HepG2 (cell line): ENCODE measurements at regions not wholly inside any gene's neighbourhood (a gene's known extent, or its start where the extent isn't known, plus 50 kb on each side); places are given as distances from the start of the nearest gene placed in this dataset.

Experiments used
- ATAC-seq: fragments of 200-7000 bp; cut with Tn5 transposase; 3 replicates; pipeline ENCODE4 v1.9.1; 2020; ENCODE audit warnings: mild to moderate bottlenecking, moderate library complexity
- BruUV-seq: library from RNA; stranded (reverse); fragments of 400-500 nt; replicated peaks from 2 replicates; lab custom pipeline; 2021; lab: Mats Ljungman, UMichigan
- CTCF ChIA-PET: fragments of 300-600 bp; formaldehyde crosslinking; extraction: SDS; loops from one replicate; lab custom pipeline; 2021; ENCODE audit warnings: low total read pairs, inconsistent platforms, low intra/inter-chr PET ratio; lab: Yijun Ruan, JAX
- POLR2A ChIA-PET: fragments of 350-600 bp; sonication (Branson Sonifier 250); formaldehyde crosslinking; loops from one replicate; lab custom pipeline; 2020; ENCODE audit warnings: antibody characterized with exemption, inconsistent platforms; lab: Yijun Ruan, JAX
- DNase-seq: peaks from one replicate; pipeline ENCODE4 v3.0.0-alpha.2; 2015; ENCODE audit warnings: low spot score
- FAIRE-seq: peaks from 3 replicates; lab custom pipeline; 2011; peaks lifted over from hg19 to GRCh38; lab: Jason Lieb, UNC
- H2AFZ ChIP-seq: one replicate; pipeline ENCODE4 v1.6.1; 2011; ENCODE audit warnings: low read length, inconsistent platforms
- H3K27ac ChIP-seq: fragments of 300-600 bp; 3 replicates; pipeline ENCODE4 v1.8.0; 2011; ENCODE audit warnings: mixed run types, mild to moderate bottlenecking, mixed read lengths, low read length, inconsistent platforms; ENCODE audit not compliant: insufficient read depth; ENCODE audit errors: extremely low read length
- H3K27me3 ChIP-seq, 2 experiments: fragments of 200-600 bp in 1 of 2; 2 replicates in 1 of 2; 3 replicates in 1 of 2; pipeline versions ENCODE4 v1.6.0 to v1.8.0; 2011; ENCODE audit warnings: low read length in 2 of 2, mild to moderate bottlenecking in 2 of 2, moderate library complexity in 2 of 2, inconsistent platforms in 1 of 2; ENCODE audit not compliant: insufficient read depth in 2 of 2, control insufficient read depth in 1 of 2
- H3K36me3 ChIP-seq, 2 experiments: fragments of 200-600 bp in 1 of 2; replicated peaks in 1 of 2; 2 replicates in 1 of 2; 3 replicates in 1 of 2; pipeline versions ENCODE4 v1.5.1 to v1.8.0; 2011; ENCODE audit warnings: low read length in 2 of 2, inconsistent platforms in 1 of 2; ENCODE audit not compliant: insufficient read depth in 2 of 2, control insufficient read depth in 1 of 2
- H3K4me1 ChIP-seq: 2 replicates; pipeline ENCODE4 v1.5.1; 2012; ENCODE audit warnings: low read length, inconsistent platforms; ENCODE audit not compliant: insufficient read depth
- H3K4me2 ChIP-seq: 2 replicates; pipeline ENCODE4 v1.6.0; 2011; ENCODE audit warnings: low read depth, low read length, inconsistent platforms
- H3K4me3 ChIP-seq, 3 experiments: fragments of 200-600 bp in 1 of 3; sonication (generic), shearing (Covaris generic) in 1 of 3; replicated peaks in 1 of 3; 2 replicates each; pipeline ENCODE4 v1.5.1; 2011 to 2016; ENCODE audit warnings: low read length in 3 of 3, inconsistent platforms in 2 of 3, low read depth in 2 of 3, mild to moderate bottlenecking in 2 of 3, control low read depth in 1 of 3, mixed read lengths in 1 of 3; ENCODE audit not compliant: insufficient read depth in 1 of 3
- H3K79me2 ChIP-seq: one replicate; pipeline ENCODE4 v1.6.1; 2011; ENCODE audit warnings: low read length, inconsistent platforms; ENCODE audit not compliant: insufficient read depth
- H3K9ac ChIP-seq: 2 replicates; pipeline ENCODE4 v1.6.0; 2011; ENCODE audit warnings: mild to moderate bottlenecking, low read depth, low read length, inconsistent platforms; ENCODE audit not compliant: insufficient read depth
- H3K9me3 ChIP-seq: 2 replicates; pipeline ENCODE4 v1.5.1; 2012; ENCODE audit warnings: mild to moderate bottlenecking, low read length
- H4K20me1 ChIP-seq: 2 replicates; pipeline ENCODE4 v1.6.0; 2011; ENCODE audit warnings: inconsistent platforms, mild to moderate bottlenecking, low read length, moderate library complexity; ENCODE audit not compliant: insufficient read depth
- ATRX ChIP-seq: sonication (generic); formaldehyde crosslinking; IDR thresholded peaks from 2 replicates; pipeline ENCODE4 v1.4.0; 2020; ENCODE audit warnings: missing genetic modification reagents, borderline replicate concordance
- CBFB ChIP-seq: sonication (generic); formaldehyde crosslinking; IDR thresholded peaks from 2 replicates; pipeline ENCODE4 v1.4.0; 2020; ENCODE audit warnings: missing genetic modification reagents
- CHCHD3 ChIP-seq: sonication (generic); formaldehyde crosslinking; IDR thresholded peaks from 2 replicates; pipeline ENCODE4 v1.8.0; 2022; ENCODE audit warnings: mild to moderate bottlenecking, missing genetic modification reagents, moderate library complexity
- ONECUT2 ChIP-seq: sonication (generic); formaldehyde crosslinking; IDR thresholded peaks from 2 replicates; pipeline ENCODE4 v1.4.0; 2020; ENCODE audit warnings: missing genetic modification reagents
- RARA ChIP-seq: IDR thresholded peaks from 2 replicates; pipeline ENCODE4 v1.6.1; 2016; ENCODE audit warnings: missing genetic modification reagents, missing compliant biosample characterization
- TOE1 ChIP-seq: sonication (generic); formaldehyde crosslinking; IDR thresholded peaks from 2 replicates; pipeline ENCODE4 v1.4.0; 2020; ENCODE audit warnings: mild to moderate bottlenecking, missing genetic modification reagents
- YEATS2 ChIP-seq: sonication (generic); formaldehyde crosslinking; IDR thresholded peaks from 2 replicates; pipeline ENCODE4 v1.4.0; 2020; ENCODE audit warnings: missing genetic modification reagents, borderline replicate concordance
- ZBTB1 ChIP-seq: sonication (generic); formaldehyde crosslinking; IDR thresholded peaks from 2 replicates; pipeline ENCODE4 v1.4.0; 2020; ENCODE audit warnings: missing genetic modification reagents, borderline replicate concordance
- ZBTB7B ChIP-seq: sonication (generic); formaldehyde crosslinking; IDR thresholded peaks from 2 replicates; pipeline ENCODE4 v1.4.0; 2020; ENCODE audit warnings: missing genetic modification reagents
- ZSCAN31 ChIP-seq: sonication (generic); formaldehyde crosslinking; IDR thresholded peaks from 2 replicates; pipeline ENCODE4 v1.5.0; 2020; ENCODE audit warnings: low read depth, mild to moderate bottlenecking, missing genetic modification reagents
- WGBS: methylation state at CpG from one replicate; pipeline ENCODE4 v1.1.6; 2017; ENCODE audit warnings: low lambda C conversion rate; 5-methylcytosine and 5-hydroxymethylcytosine counted together
- in situ Hi-C: cut with HindIII; loops from 2 replicates; pipeline ENCODE4 v1.10.0; 2017; ENCODE audit warnings: low pct_unique_long_range_greater_than_20kb; ENCODE audit not compliant: extremely low pct_ligation_motif_present
- intact Hi-C: fragments of 100-400 bp; cut with micrococcal nuclease; formaldehyde crosslinking; loops from one replicate; pipeline ENCODE4 v1.10.0; 2022; ENCODE audit not compliant: unreplicated experiment
- TF ChIP-seq, protein P1 (sequence below): sonication (generic); formaldehyde crosslinking; IDR thresholded peaks from 2 replicates; pipeline ENCODE4 v1.8.0; 2022; ENCODE audit warnings: missing genetic modification reagents, mild to moderate bottlenecking, moderate library complexity, borderline replicate concordance
- TF ChIP-seq, protein P2 (sequence below): sonication (generic); formaldehyde crosslinking; IDR thresholded peaks from 2 replicates; pipeline ENCODE4 v1.4.0; 2020; ENCODE audit warnings: missing genetic modification reagents, borderline replicate concordance
- TF ChIP-seq, protein P3 (sequence below): sonication (generic); formaldehyde crosslinking; IDR thresholded peaks from 2 replicates; pipeline ENCODE4 v1.4.0; 2020; ENCODE audit warnings: missing genetic modification reagents, borderline replicate concordance
- TF ChIP-seq, protein P4 (sequence below): sonication (generic); formaldehyde crosslinking; conservative IDR thresholded peaks from 2 replicates; pipeline ENCODE4 v1.4.0; 2020; ENCODE audit warnings: missing genetic modification reagents

DNA sequence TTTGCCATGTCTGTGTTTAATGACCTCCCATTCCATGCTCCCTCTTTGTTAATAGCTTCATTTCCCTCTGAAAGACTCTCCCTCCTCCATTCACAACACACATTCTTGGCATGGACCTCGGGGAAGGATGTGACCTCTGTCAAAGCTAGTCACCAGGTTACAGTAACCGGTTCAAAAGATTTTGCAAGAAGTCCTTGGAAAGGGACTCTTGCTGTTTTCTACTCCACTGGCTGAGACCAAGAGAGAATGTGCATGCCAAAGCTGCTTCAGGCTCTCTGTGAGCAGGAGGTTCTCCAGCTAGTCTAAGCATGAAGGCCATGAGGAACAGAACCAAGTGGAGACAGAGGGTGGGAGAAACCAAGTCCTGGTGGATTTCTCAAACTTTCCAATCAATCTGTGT, 732.6 kb downstream of the CCSER2 start (continued):
- no peak for TF ChIP-seq CBFB (CRISPR knock-in tag)
- no peak for TF ChIP-seq CHCHD3 (CRISPR knock-in tag)
- TF ChIP-seq ZBTB1 (CRISPR knock-in tag): no peak
- TF ChIP-seq, protein P1, sequence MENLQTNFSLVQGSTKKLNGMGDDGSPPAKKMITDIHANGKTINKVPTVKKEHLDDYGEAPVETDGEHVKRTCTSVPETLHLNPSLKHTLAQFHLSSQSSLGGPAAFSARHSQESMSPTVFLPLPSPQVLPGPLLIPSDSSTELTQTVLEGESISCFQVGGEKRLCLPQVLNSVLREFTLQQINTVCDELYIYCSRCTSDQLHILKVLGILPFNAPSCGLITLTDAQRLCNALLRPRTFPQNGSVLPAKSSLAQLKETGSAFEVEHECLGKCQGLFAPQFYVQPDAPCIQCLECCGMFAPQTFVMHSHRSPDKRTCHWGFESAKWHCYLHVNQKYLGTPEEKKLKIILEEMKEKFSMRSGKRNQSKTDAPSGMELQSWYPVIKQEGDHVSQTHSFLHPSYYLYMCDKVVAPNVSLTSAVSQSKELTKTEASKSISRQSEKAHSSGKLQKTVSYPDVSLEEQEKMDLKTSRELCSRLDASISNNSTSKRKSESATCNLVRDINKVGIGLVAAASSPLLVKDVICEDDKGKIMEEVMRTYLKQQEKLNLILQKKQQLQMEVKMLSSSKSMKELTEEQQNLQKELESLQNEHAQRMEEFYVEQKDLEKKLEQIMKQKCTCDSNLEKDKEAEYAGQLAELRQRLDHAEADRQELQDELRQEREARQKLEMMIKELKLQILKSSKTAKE (CRISPR knock-in tag): no peak
- no peak for TF ChIP-seq RARA
- TF ChIP-seq, protein P2, sequence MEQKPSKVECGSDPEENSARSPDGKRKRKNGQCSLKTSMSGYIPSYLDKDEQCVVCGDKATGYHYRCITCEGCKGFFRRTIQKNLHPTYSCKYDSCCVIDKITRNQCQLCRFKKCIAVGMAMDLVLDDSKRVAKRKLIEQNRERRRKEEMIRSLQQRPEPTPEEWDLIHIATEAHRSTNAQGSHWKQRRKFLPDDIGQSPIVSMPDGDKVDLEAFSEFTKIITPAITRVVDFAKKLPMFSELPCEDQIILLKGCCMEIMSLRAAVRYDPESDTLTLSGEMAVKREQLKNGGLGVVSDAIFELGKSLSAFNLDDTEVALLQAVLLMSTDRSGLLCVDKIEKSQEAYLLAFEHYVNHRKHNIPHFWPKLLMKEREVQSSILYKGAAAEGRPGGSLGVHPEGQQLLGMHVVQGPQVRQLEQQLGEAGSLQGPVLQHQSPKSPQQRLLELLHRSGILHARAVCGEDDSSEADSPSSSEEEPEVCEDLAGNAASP (CRISPR knock-in tag): no peak

DNA sequence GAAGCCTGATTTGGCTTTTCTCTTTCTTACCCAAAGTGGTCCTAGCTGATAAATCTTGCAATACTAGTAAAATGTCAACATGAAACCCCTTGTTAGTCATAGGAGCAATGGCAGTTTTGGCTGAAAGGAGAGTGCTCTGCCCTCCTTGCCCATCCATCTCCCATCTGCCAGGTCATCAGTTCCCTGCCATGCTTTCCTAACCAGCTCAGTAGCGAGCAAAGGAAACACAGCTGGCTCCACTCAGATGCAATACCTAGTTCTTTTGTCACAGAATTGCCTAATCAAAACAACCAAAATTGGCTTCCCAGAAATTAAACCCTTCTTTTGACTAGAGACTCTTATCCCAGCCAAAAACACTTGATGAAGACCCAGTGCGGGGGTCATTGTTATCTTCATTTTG, 733.0 kb downstream of the CCSER2 start:
- no peak overlapping the region for H3K9ac ChIP-seq
- H3K27me3 ChIP-seq: no peaks in the 10 kb centered on the region
- no peak overlapping the region for H3K4me3 ChIP-seq
- intact Hi-C loops: no loop called here
- H3K4me1 ChIP-seq: no peaks in the 10 kb centered on the region
- WGBS: 0% methylated on average over 2 of the region's 2 CpGs
- BruUV-seq: no TSS peak
- H4K20me1 ChIP-seq: no peaks in the 10 kb centered on the region
- POLR2A ChIA-PET: no interaction called here
- CTCF ChIA-PET: no interaction called here
- FAIRE-seq (no peak), DNase-seq (no peak), ATAC-seq (no peak)
- peaks cover 51% of the 10 kb centered on the region for H3K9me3 ChIP-seq
- no peaks in the 10 kb centered on the region for H3K36me3 ChIP-seq
- in situ Hi-C loops: no loop called here
- no peak overlapping the region for H3K27ac ChIP-seq
- H2AFZ ChIP-seq: no peak overlapping the region
- no peaks in the 10 kb centered on the region for H3K79me2 ChIP-seq
- H3K4me2 ChIP-seq: no peak overlapping the region
- no peak for TF ChIP-seq ZSCAN31 (CRISPR knock-in tag)
- no peak for TF ChIP-seq ATRX (CRISPR knock-in tag)
- no peak for TF ChIP-seq ZBTB7B
- TF ChIP-seq TOE1: no peak
- TF ChIP-seq, protein P3, sequence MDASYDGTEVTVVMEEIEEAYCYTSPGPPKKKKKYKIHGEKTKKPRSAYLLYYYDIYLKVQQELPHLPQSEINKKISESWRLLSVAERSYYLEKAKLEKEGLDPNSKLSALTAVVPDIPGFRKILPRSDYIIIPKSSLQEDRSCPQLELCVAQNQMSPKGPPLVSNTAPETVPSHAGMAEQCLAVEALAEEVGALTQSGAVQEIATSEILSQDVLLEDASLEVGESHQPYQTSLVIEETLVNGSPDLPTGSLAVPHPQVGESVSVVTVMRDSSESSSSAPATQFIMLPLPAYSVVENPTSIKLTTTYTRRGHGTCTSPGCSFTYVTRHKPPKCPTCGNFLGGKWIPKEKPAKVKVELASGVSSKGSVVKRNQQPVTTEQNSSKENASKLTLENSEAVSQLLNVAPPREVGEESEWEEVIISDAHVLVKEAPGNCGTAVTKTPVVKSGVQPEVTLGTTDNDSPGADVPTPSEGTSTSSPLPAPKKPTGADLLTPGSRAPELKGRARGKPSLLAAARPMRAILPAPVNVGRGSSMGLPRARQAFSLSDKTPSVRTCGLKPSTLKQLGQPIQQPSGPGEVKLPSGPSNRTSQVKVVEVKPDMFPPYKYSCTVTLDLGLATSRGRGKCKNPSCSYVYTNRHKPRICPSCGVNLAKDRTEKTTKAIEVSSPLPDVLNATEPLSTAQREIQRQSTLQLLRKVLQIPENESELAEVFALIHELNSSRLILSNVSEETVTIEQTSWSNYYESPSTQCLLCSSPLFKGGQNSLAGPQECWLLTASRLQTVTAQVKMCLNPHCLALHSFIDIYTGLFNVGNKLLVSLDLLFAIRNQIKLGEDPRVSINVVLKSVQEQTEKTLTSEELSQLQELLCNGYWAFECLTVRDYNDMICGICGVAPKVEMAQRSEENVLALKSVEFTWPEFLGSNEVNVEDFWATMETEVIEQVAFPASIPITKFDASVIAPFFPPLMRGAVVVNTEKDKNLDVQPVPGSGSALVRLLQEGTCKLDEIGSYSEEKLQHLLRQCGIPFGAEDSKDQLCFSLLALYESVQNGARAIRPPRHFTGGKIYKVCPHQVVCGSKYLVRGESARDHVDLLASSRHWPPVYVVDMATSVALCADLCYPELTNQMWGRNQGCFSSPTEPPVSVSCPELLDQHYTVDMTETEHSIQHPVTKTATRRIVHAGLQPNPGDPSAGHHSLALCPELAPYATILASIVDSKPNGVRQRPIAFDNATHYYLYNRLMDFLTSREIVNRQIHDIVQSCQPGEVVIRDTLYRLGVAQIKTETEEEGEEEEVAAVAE (CRISPR knock-in tag): no peak
- TF ChIP-seq, protein P4, sequence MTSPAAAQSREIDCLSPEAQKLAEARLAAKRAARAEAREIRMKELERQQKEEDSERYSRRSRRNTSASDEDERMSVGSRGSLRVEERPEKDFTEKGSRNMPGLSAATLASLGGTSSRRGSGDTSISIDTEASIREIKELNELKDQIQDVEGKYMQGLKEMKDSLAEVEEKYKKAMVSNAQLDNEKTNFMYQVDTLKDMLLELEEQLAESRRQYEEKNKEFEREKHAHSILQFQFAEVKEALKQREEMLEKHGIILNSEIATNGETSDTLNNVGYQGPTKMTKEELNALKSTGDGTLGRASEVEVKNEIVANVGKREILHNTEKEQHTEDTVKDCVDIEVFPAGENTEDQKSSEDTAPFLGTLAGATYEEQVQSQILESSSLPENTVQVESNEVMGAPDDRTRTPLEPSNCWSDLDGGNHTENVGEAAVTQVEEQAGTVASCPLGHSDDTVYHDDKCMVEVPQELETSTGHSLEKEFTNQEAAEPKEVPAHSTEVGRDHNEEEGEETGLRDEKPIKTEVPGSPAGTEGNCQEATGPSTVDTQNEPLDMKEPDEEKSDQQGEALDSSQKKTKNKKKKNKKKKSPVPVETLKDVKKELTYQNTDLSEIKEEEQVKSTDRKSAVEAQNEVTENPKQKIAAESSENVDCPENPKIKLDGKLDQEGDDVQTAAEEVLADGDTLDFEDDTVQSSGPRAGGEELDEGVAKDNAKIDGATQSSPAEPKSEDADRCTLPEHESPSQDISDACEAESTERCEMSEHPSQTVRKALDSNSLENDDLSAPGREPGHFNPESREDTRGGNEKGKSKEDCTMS (CRISPR knock-in tag): no peak
- TF ChIP-seq ONECUT2 (CRISPR knock-in tag): no peak
- TF ChIP-seq YEATS2 (CRISPR knock-in tag): no peak
